IMR-90 (cell line): ENCODE measurements at regions not wholly inside any gene's neighbourhood (a gene's known extent, or its start where the extent isn't known, plus 50 kb on each side); places are given as distances from the start of the nearest gene placed in this dataset.

ENCODE experiments used
- ATAC-seq: fragments of 200-7000 bp; cut with Tn5 transposase; 2 replicates; pipeline ENCODE4 v1.9.1; 2020; ENCODE audit warnings: low read depth, mild to moderate bottlenecking, moderate library complexity
- BruUV-seq: library from RNA; stranded (reverse); fragments of 400-500 nt; replicated peaks from 2 replicates; lab custom pipeline; 2021; lab: Mats Ljungman, UMichigan
- CTCF ChIA-PET: fragments of 300-600 bp; formaldehyde crosslinking; extraction: SDS; loops from one replicate; lab custom pipeline; 2021; ENCODE audit warnings: antibody characterized with exemption; lab: Yijun Ruan, JAX
- POLR2A ChIA-PET: fragments of 300-600 bp; sonication (Branson Sonifier 250); formaldehyde crosslinking; loops from one replicate; lab custom pipeline; 2022; ENCODE audit warnings: antibody characterized with exemption; ENCODE audit not compliant: unreplicated experiment; lab: Charles Lee
- DNase-seq: peaks from one replicate; pipeline ENCODE4 v3.0.0; 2013
- H2AFZ ChIP-seq: replicated peaks from 2 replicates; pipeline ENCODE3; 2013; ENCODE audit warnings: low read length, mild to moderate bottlenecking; ENCODE audit not compliant: poor library complexity
- H2AK5ac ChIP-seq: 2 replicates; pipeline ENCODE4 v1.6.1; 2013; ENCODE audit warnings: low read depth, low read length, inconsistent platforms
- H2AK9ac ChIP-seq: replicated peaks from 2 replicates; pipeline ENCODE3; 2013; ENCODE audit warnings: mild to moderate bottlenecking, low read depth, low read length, moderate library complexity; ENCODE audit not compliant: poor library complexity
- H2BK120ac ChIP-seq: 2 replicates; pipeline ENCODE4 v1.6.1; 2013; ENCODE audit warnings: low read depth, low read length, inconsistent platforms
- H2BK15ac ChIP-seq: 3 replicates; pipeline ENCODE4 v1.6.1; 2013; ENCODE audit warnings: low read depth, low read length, inconsistent platforms
- H2BK20ac ChIP-seq: 2 replicates; pipeline ENCODE4 v1.6.1; 2013; ENCODE audit warnings: low read depth, mild to moderate bottlenecking, inconsistent platforms, low read length, moderate library complexity
- H2BK5ac ChIP-seq: 2 replicates; pipeline ENCODE4 v1.6.1; 2013; ENCODE audit warnings: mild to moderate bottlenecking, low read depth, low read length, inconsistent platforms; ENCODE audit not compliant: poor library complexity, severe bottlenecking
- H3K14ac ChIP-seq: replicated peaks from 2 replicates; pipeline ENCODE4 v1.6.1; 2013; ENCODE audit warnings: low read depth, low read length, inconsistent platforms
- H3K18ac ChIP-seq: 2 replicates; pipeline ENCODE4 v1.6.1; 2013; ENCODE audit warnings: low read depth, low read length, control low read depth
- H3K23ac ChIP-seq: 2 replicates; pipeline ENCODE4 v1.6.1; 2013; ENCODE audit warnings: low read depth, low read length, inconsistent platforms
- H3K27ac ChIP-seq: 2 replicates; pipeline ENCODE4 v1.5.1; 2013; ENCODE audit warnings: mild to moderate bottlenecking, control low read depth, low read length; ENCODE audit not compliant: insufficient read depth
- H3K27me3 ChIP-seq: 2 replicates; pipeline ENCODE4 v1.6.1; 2013; ENCODE audit warnings: low read length; ENCODE audit not compliant: control insufficient read depth, insufficient read depth
- H3K36me3 ChIP-seq: 2 replicates; pipeline ENCODE4 v1.6.1; 2013; ENCODE audit warnings: low read length, mixed read lengths; ENCODE audit not compliant: control insufficient read depth, insufficient read depth
- H3K4ac ChIP-seq: 2 replicates; pipeline ENCODE4 v1.6.1; 2013; ENCODE audit warnings: low read depth, low read length, inconsistent platforms
- H3K4me1 ChIP-seq: 2 replicates; pipeline ENCODE4 v1.6.1; 2013; ENCODE audit warnings: low read length, mixed read lengths; ENCODE audit not compliant: control insufficient read depth, insufficient read depth
- H3K4me2 ChIP-seq: 2 replicates; pipeline ENCODE4 v1.6.1; 2013; ENCODE audit warnings: low read depth, mild to moderate bottlenecking, control low read depth, low read length, moderate library complexity
- H3K4me3 ChIP-seq: 2 replicates; pipeline ENCODE4 v1.5.1; 2013; ENCODE audit warnings: low read depth, mild to moderate bottlenecking, control low read depth, low read length, moderate library complexity; ENCODE audit not compliant: insufficient read depth
- H3K56ac ChIP-seq: 2 replicates; pipeline ENCODE4 v1.6.1; 2013; ENCODE audit warnings: low read length, inconsistent platforms; ENCODE audit not compliant: insufficient read depth; ENCODE audit errors: extremely low read depth
- H3K79me1 ChIP-seq, 2 experiments: 2 replicates each; pipeline ENCODE4 v1.6.1; 2013; ENCODE audit warnings: low read length in 2 of 2, inconsistent platforms in 1 of 2, low read depth in 1 of 2
- H3K9ac ChIP-seq: 2 replicates; pipeline ENCODE4 v1.6.1; 2013; ENCODE audit warnings: low read depth, low read length, control low read depth
- H3K9me1 ChIP-seq: 2 replicates; pipeline ENCODE4 v1.6.1; 2013; ENCODE audit warnings: low read length, inconsistent platforms; ENCODE audit not compliant: insufficient read depth
- H3K9me3 ChIP-seq: 2 replicates; pipeline ENCODE4 v1.6.1; 2013; ENCODE audit warnings: low read length; ENCODE audit not compliant: control insufficient read depth, insufficient read depth
- H4K20me1 ChIP-seq: 2 replicates; pipeline ENCODE4 v1.6.1; 2013; ENCODE audit warnings: low read length, inconsistent platforms; ENCODE audit not compliant: insufficient read depth
- H4K5ac ChIP-seq: 2 replicates; pipeline ENCODE4 v1.6.1; 2013; ENCODE audit warnings: mild to moderate bottlenecking, low read depth, low read length, control low read depth
- H4K8ac ChIP-seq, 2 experiments: 2 replicates each; pipeline ENCODE4 v1.6.1; 2013; ENCODE audit warnings: low read depth in 2 of 2, low read length in 2 of 2, control low read depth in 1 of 2, inconsistent platforms in 1 of 2
- H4K91ac ChIP-seq: 2 replicates; pipeline ENCODE4 v1.6.1; 2013; ENCODE audit warnings: low read depth, low read length, inconsistent platforms; ENCODE audit not compliant: insufficient read depth
- BHLHE40 ChIP-seq: fragments of 150-350 bp; IDR thresholded peaks from 2 replicates; pipeline ENCODE4 v1.6.1; 2016; ENCODE audit warnings: mild to moderate bottlenecking, low read depth, low read length
- CEBPB ChIP-seq: IDR thresholded peaks from 2 replicates; pipeline ENCODE4 v1.6.1; 2012; ENCODE audit warnings: low read depth, low read length, improper control_type of control experiment
- CHD1 ChIP-seq: IDR thresholded peaks from 2 replicates; pipeline ENCODE4 v1.6.1; 2012; ENCODE audit warnings: low read depth, low read length, improper control_type of control experiment
- CTCF ChIP-seq: conservative IDR thresholded peaks from 2 replicates; pipeline ENCODE4 v1.5.1; 2012; ENCODE audit warnings: mild to moderate bottlenecking, low read depth, low read length, improper control_type of control experiment
- ELK1 ChIP-seq: fragments of 150-350 bp; IDR thresholded peaks from 2 replicates; pipeline ENCODE4 v1.6.1; 2016; ENCODE audit warnings: low read depth, mild to moderate bottlenecking, low read length, moderate library complexity, borderline replicate concordance
- MAFK ChIP-seq: IDR thresholded peaks from 2 replicates; pipeline ENCODE4 v1.6.1; 2012; ENCODE audit warnings: low read depth, low read length, improper control_type of control experiment
- NFE2L2 ChIP-seq: fragments of 150-350 bp; IDR thresholded peaks from 2 replicates; pipeline ENCODE4 v1.6.1; 2016; ENCODE audit warnings: low read depth, mild to moderate bottlenecking, low read length
- POLR2A ChIP-seq: IDR thresholded peaks from 2 replicates; pipeline ENCODE4 v1.6.1; 2012; ENCODE audit warnings: mild to moderate bottlenecking, low read depth, low read length
- RAD21 ChIP-seq: IDR thresholded peaks from 2 replicates; pipeline ENCODE4 v1.6.1; 2012; ENCODE audit warnings: low read length, improper control_type of control experiment
- RCOR1 ChIP-seq: IDR thresholded peaks from 2 replicates; pipeline ENCODE4 v1.6.1; 2012; ENCODE audit warnings: mild to moderate bottlenecking, low read length, improper control_type of control experiment; ENCODE audit not compliant: insufficient replicate concordance
- USF2 ChIP-seq: fragments of 150-350 bp; IDR thresholded peaks from 2 replicates; pipeline ENCODE4 v1.6.1; 2017; ENCODE audit warnings: mild to moderate bottlenecking, antibody characterized with exemption, low read length, low read depth
- WGBS, 2 experiments: methylation state at CpG; one replicate each; pipeline versions ENCODE4 v1.1.5 to v1.1.7; 2013; ENCODE audit warnings: missing lambda C conversion rate in 2 of 2; ENCODE audit not compliant: insufficient read length in 1 of 2; ENCODE audit errors: extremely low coverage in 2 of 2; 5-methylcytosine and 5-hydroxymethylcytosine counted together
- dilution Hi-C: fragments of 300-500 bp; cut with HindIII; formaldehyde crosslinking; loops from one replicate; pipeline ENCODE4 v1.14.3; 2018; ENCODE audit warnings: low sequenced_read_pairs; ENCODE audit not compliant: unreplicated experiment
- in situ Hi-C: fragments of 300-500 bp; cut with MboI; formaldehyde crosslinking; loops from 3 replicates; pipeline ENCODE4 v1.14.3; 2019; ENCODE audit warnings: low sequenced_read_pairs, inconsistent platforms, mixed read lengths
- intact Hi-C: fragments of 100-400 bp; cut with micrococcal nuclease; formaldehyde crosslinking; loops from 2 replicates; pipeline ENCODE4 v1.10.0; 2022

- H2AK5ac ChIP-seq: no peak overlapping the region
- no peak overlapping the region for H2BK120ac ChIP-seq
- no peak overlapping the region for H2AFZ ChIP-seq
- H3K4me1 ChIP-seq: no peaks in the 10 kb centered on the region
- H3K9ac ChIP-seq: no peak overlapping the region
- 71% methylated on average over 6 of the region's 16 CpGs; no CpG with 5 or more reads in 1 of the 2 experiments for WGBS, 2 experiments
- no peak overlapping the region for H3K56ac ChIP-seq
- no peak overlapping the region for H4K5ac ChIP-seq
- H3K9me3 ChIP-seq: peaks cover 2% of the 10 kb centered on the region; the same call in 1 of the 2 replicates
- no peak overlapping the region for H3K4me2 ChIP-seq
- no peak for ATAC-seq
- H3K79me1 ChIP-seq: no peaks in the 10 kb centered on the region
- H3K4me3 ChIP-seq: no peak overlapping the region
- H2AK9ac ChIP-seq: no peak overlapping the region
- no TSS peak for BruUV-seq
- dilution Hi-C loops: no loop called here
- no peak overlapping the region for H2BK15ac ChIP-seq
- H3K14ac ChIP-seq: no peak overlapping the region
- intact Hi-C loops: no loop called here
- TF ChIP-seq CEBPB (no peak), MAFK (no peak), POLR2A (no peak), NFE2L2 (no peak), BHLHE40 (no peak), RCOR1 (no peak), ELK1 (no peak), CTCF (no peak), USF2 (no peak), CHD1 (no peak), RAD21 (no peak)
- DNase-seq: no peak
- no peak overlapping the region for H3K18ac ChIP-seq
- no peak overlapping the region for H3K27ac ChIP-seq
- H2BK20ac ChIP-seq: no peak overlapping the region
- no peaks in the 10 kb centered on the region for H3K9me1 ChIP-seq
- no peak overlapping the region for H4K91ac ChIP-seq
- in situ Hi-C loops: no loop called here
- H3K36me3 ChIP-seq: no peaks in the 10 kb centered on the region
- H4K20me1 ChIP-seq: no peaks in the 10 kb centered on the region
- no peak overlapping the region for H3K4ac ChIP-seq
- ChIA-PET CTCF (no interaction called here), POLR2A (no interaction called here)
- H3K27me3 ChIP-seq: no peaks in the 10 kb centered on the region
- H2BK5ac ChIP-seq: no peak overlapping the region
- H4K8ac ChIP-seq: no peak overlapping the region
- H3K23ac ChIP-seq: no peak overlapping the region
Observed at GRCh38 chr19:34577056-34577455, 95.5 kb downstream of the WTIP start.
